SK-N-SH (cell line): ENCODE measurements at regions not wholly inside any gene's neighbourhood (a gene's known extent, or its start where the extent isn't known, plus 50 kb on each side); places are given as distances from the start of the nearest gene placed in this dataset.

Experiments
- CTCF ChIA-PET: fragments of 300-600, 350-600 bp; formaldehyde crosslinking; extraction: SDS; loops from one replicate; lab custom pipeline; 2021; lab: Yijun Ruan, JAX
- POLR2A ChIA-PET: fragments of 350-600 bp; sonication (Branson Sonifier 250); formaldehyde crosslinking; extraction: SDS; loops from one replicate; lab custom pipeline; 2020; ENCODE audit warnings: antibody characterized with exemption, inconsistent platforms; lab: Yijun Ruan, JAX
- DNase-seq: peaks from one replicate; pipeline ENCODE4 v3.0.0; 2012
- H2AFZ ChIP-seq: fragments of 200-600 bp; sonication (generic); 2 replicates; pipeline ENCODE4 v1.8.1; 2016; ENCODE audit warnings: antibody characterized with exemption, mild to moderate bottlenecking, low read depth
- H3F3A ChIP-seq: fragments of 200-600 bp; sonication (generic); replicated peaks from 2 replicates; pipeline ENCODE3; 2016; ENCODE audit warnings: antibody characterized with exemption, mild to moderate bottlenecking; ENCODE audit not compliant: insufficient read depth
- H3K27ac ChIP-seq, 2 experiments: fragments of 200-500 bp in 1 of 2; fragments of 200-600 bp in 1 of 2; sonication (Bioruptor generic) in 1 of 2; sonication (generic), shearing (Covaris generic) in 1 of 2; 2 replicates each; pipeline versions ENCODE4 v1.5.1 to v1.6.1; 2014 to 2016; ENCODE audit warnings: low read depth in 2 of 2, inconsistent platforms in 1 of 2, low read length in 1 of 2, mild to moderate bottlenecking in 1 of 2, mixed read lengths in 1 of 2
- H3K27me3 ChIP-seq: fragments of 200-600 bp; sonication (generic), shearing (Covaris generic); 2 replicates; pipeline ENCODE4 v1.6.1; 2016; ENCODE audit warnings: mixed run types; ENCODE audit not compliant: insufficient read depth
- H3K36me3 ChIP-seq, 2 experiments: fragments of 200-500 bp in 1 of 2; fragments of 200-600 bp in 1 of 2; sonication (Bioruptor generic) in 1 of 2; sonication (generic) in 1 of 2; replicated peaks in 1 of 2; 2 replicates each; pipeline versions ENCODE3 to v1.5.1; 2014 to 2016; ENCODE audit warnings: low read length in 1 of 2, mild to moderate bottlenecking in 1 of 2; ENCODE audit not compliant: insufficient read depth in 2 of 2, control insufficient read depth in 1 of 2
- H3K4me1 ChIP-seq, 2 experiments: fragments of 200-500 bp in 1 of 2; fragments of 200-600 bp in 1 of 2; sonication (Bioruptor generic) in 1 of 2; sonication (generic), shearing (Covaris generic) in 1 of 2; 2 replicates each; pipeline versions ENCODE4 v1.5.1 to v1.6.1; 2014 to 2016; ENCODE audit warnings: low read depth in 1 of 2, low read length in 1 of 2, mixed run types in 1 of 2; ENCODE audit not compliant: insufficient read depth in 2 of 2, control insufficient read depth in 1 of 2
- H3K4me2 ChIP-seq: fragments of 200-600 bp; sonication (generic), shearing (Covaris generic); 2 replicates; pipeline ENCODE4 v1.6.1; 2017; ENCODE audit warnings: mixed run types
- H3K4me3 ChIP-seq, 2 experiments: fragments of 200-500 bp in 1 of 2; fragments of 200-600 bp in 1 of 2; sonication (Bioruptor generic) in 1 of 2; sonication (generic), shearing (Covaris generic) in 1 of 2; 2 replicates each; pipeline versions ENCODE4 v1.5.1 to v1.8.1; 2014 to 2016; ENCODE audit warnings: low read depth in 2 of 2, inconsistent platforms in 1 of 2, low read length in 1 of 2, mild to moderate bottlenecking in 1 of 2, mixed read lengths in 1 of 2, moderate library complexity in 1 of 2
- H3K79me2 ChIP-seq: fragments of 200-600 bp; sonication (generic); 2 replicates; pipeline ENCODE4 v1.8.1; 2017; ENCODE audit warnings: mild to moderate bottlenecking; ENCODE audit not compliant: insufficient read depth
- H3K9ac ChIP-seq: fragments of 200-600 bp; sonication (generic); 2 replicates; pipeline ENCODE4 v1.6.1; 2017; ENCODE audit warnings: mixed run types
- H3K9me2 ChIP-seq: fragments of 200-600 bp; sonication (generic); 2 replicates; pipeline ENCODE4 v1.6.1; 2017; ENCODE audit warnings: mixed run types
- H3K9me3 ChIP-seq: fragments of 200-600 bp; sonication (generic); 2 replicates; pipeline ENCODE4 v1.6.1; 2017; ENCODE audit warnings: mixed run types, mild to moderate bottlenecking, moderate library complexity
- H4K20me1 ChIP-seq: fragments of 200-600 bp; sonication (generic); 2 replicates; pipeline ENCODE4 v1.6.1; 2017; ENCODE audit warnings: mild to moderate bottlenecking, mixed run types; ENCODE audit not compliant: insufficient read depth
- ELF1 ChIP-seq: IDR thresholded peaks from 2 replicates; pipeline ENCODE4 v1.4.0; 2012
- FOXM1 ChIP-seq: IDR thresholded peaks from 2 replicates; pipeline ENCODE4 v1.4.0; 2012; ENCODE audit warnings: low read depth, mild to moderate bottlenecking
- GATA2 ChIP-seq: sonication (generic); formaldehyde crosslinking; IDR thresholded peaks from 2 replicates; pipeline ENCODE4 v1.5.0; 2020; ENCODE audit warnings: mild to moderate bottlenecking, missing genetic modification reagents
- NFIC ChIP-seq: IDR thresholded peaks from 2 replicates; pipeline ENCODE4 v1.4.0; 2012; ENCODE audit warnings: borderline replicate concordance
- POLR2AphosphoS5 ChIP-seq: IDR thresholded peaks from 2 replicates; pipeline ENCODE4 v1.6.1; 2012; ENCODE audit warnings: low read depth, low read length
- RAD21 ChIP-seq: IDR thresholded peaks from 2 replicates; pipeline ENCODE4 v1.6.1; 2012; ENCODE audit warnings: mild to moderate bottlenecking, low read length
- RCOR1 ChIP-seq: fragments of 150-350 bp; IDR thresholded peaks from 2 replicates; pipeline ENCODE4 v1.6.1; 2017; ENCODE audit warnings: antibody characterized with exemption, low read length
- SIN3A ChIP-seq: IDR thresholded peaks from 2 replicates; pipeline ENCODE4 v1.6.1; 2012; ENCODE audit warnings: low read depth, mild to moderate bottlenecking, low read length, moderate library complexity, borderline replicate concordance
- TCF12 ChIP-seq: IDR thresholded peaks from 2 replicates; pipeline ENCODE4 v1.4.0; 2012
- WGBS: methylation state at CpG from one replicate; pipeline ENCODE4 v1.1.6; 2017; ENCODE audit warnings: low lambda C conversion rate; 5-methylcytosine and 5-hydroxymethylcytosine counted together
- TF ChIP-seq, protein P1 (sequence below): fragments of 150-350 bp; IDR thresholded peaks from 2 replicates; pipeline ENCODE4 v1.6.1; 2016; ENCODE audit warnings: mild to moderate bottlenecking, low read depth, low read length
- TF ChIP-seq, protein P2 (sequence below): IDR thresholded peaks from 2 replicates; pipeline ENCODE4; 2012

DNA sequence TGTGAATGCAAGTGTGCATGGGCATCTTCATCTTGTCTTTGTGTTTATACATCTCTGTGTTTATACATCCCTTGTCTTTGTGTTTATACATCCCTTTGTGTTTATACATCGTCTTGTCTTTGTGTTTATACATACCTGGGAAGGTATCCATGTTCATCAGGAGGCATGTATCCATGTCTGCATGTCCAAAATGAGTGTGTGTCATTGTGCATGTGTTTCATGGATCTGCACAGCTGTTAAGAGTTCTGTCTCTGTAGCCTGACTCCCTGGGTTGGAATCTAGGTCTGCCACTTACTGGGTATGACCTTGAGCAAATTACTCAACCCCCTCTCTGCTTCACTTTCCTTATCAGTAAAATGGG, 50.1 kb upstream of the SIRPA start:
- H3F3A ChIP-seq = no peaks in the 10 kb centered on the region
- no peak overlapping the region for H2AFZ ChIP-seq
- no peaks in the 10 kb centered on the region for H4K20me1 ChIP-seq
- 23% methylated on average over 1 of the region's 1 CpG for WGBS
- no peaks in the 10 kb centered on the region for H3K27me3 ChIP-seq
- H3K9me3 ChIP-seq = no peaks in the 10 kb centered on the region
- no peaks in the 10 kb centered on the region for H3K9me2 ChIP-seq
- no peak for DNase-seq
- peaks cover 3 to 18% of the 10 kb centered on the region in 2 experiments; a peak in 2 of 4 replicates for H3K4me1 ChIP-seq
- H3K4me2 ChIP-seq = no peak overlapping the region
- TF ChIP-seq RCOR1 = no peak
- TF ChIP-seq POLR2AphosphoS5 = no peak
- no peak for TF ChIP-seq SIN3A
- no peak for TF ChIP-seq RAD21
- no peak for TF ChIP-seq NFIC
- no peak for TF ChIP-seq GATA2
- TF ChIP-seq, protein P1, sequence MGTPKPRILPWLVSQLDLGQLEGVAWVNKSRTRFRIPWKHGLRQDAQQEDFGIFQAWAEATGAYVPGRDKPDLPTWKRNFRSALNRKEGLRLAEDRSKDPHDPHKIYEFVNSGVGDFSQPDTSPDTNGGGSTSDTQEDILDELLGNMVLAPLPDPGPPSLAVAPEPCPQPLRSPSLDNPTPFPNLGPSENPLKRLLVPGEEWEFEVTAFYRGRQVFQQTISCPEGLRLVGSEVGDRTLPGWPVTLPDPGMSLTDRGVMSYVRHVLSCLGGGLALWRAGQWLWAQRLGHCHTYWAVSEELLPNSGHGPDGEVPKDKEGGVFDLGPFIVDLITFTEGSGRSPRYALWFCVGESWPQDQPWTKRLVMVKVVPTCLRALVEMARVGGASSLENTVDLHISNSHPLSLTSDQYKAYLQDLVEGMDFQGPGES = no peak
- TF ChIP-seq FOXM1 = no peak
- TF ChIP-seq, protein P2, sequence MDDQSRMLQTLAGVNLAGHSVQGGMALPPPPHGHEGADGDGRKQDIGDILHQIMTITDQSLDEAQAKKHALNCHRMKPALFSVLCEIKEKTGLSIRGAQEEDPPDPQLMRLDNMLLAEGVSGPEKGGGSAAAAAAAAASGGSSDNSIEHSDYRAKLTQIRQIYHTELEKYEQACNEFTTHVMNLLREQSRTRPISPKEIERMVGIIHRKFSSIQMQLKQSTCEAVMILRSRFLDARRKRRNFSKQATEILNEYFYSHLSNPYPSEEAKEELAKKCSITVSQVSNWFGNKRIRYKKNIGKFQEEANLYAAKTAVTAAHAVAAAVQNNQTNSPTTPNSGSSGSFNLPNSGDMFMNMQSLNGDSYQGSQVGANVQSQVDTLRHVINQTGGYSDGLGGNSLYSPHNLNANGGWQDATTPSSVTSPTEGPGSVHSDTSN = no peak
- no peaks in the 10 kb centered on the region for H3K79me2 ChIP-seq
- no peaks in the 10 kb centered on the region for H3K36me3 ChIP-seq
- no peak overlapping the region for H3K4me3 ChIP-seq
- CTCF ChIA-PET = no interaction called here
- no peak overlapping the region for H3K27ac ChIP-seq
- POLR2A ChIA-PET = no interaction called here
- no peak overlapping the region for H3K9ac ChIP-seq

DNA sequence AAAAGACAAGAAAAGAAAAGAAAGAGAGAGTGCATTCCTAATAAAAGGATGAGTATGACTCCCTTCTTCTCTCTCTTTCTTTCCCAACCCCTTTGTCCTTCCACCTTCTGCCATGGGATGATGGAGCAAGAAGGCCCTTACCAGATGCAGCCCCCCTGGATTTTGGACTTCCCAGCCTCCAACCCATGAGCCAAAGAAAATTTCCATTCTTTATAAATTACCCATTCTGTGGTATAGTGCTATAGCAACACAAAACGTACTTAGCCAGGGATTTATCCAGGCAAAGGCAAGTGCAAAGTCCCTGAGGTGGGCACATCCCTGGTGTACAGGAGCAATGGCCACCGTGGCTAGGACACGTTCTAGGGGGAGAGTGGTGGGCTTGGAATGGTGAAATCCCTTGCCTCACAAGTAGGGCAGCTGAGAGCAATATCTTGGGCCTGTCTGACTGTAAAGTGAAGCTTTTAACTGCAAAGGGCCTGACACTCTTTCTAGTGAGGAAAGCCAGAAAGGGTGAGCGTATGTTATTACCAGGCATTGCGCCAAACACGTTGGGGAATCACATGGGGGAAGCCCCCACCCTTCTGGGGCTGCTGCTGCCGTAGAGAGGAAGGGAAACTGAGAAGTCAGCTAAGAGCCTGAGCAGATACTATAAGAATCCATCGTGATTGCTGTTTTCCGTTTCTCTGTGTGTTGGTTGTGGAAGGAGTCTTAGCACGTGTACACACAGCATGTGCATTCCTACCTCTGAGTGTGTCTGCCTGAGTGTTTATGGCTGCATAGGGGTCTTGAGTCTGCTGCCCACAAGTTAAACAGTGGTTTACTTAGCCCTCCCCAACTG, 50.7 kb upstream of the SIRPA start:
- ChIA-PET CTCF (no interaction called here), POLR2A (no interaction called here)
- DNase-seq = peak; percentile 52
- no peak overlapping the region for H3K4me3 ChIP-seq
- H3K36me3 ChIP-seq = no peaks in the 10 kb centered on the region
- H3K4me1 ChIP-seq = peaks cover 3 to 18% of the 10 kb centered on the region in 2 experiments; a peak in 2 of 4 replicates
- H3K9me3 ChIP-seq = no peaks in the 10 kb centered on the region
- peak overlapping the region; percentile 1; the same call in 1 of the 2 replicates for H3K4me2 ChIP-seq
- H4K20me1 ChIP-seq = no peaks in the 10 kb centered on the region
- WGBS = 17% methylated on average over 8 of the region's 10 CpGs
- H3K9me2 ChIP-seq = no peaks in the 10 kb centered on the region
- no peaks in the 10 kb centered on the region for H3K79me2 ChIP-seq
- no peak overlapping the region for H2AFZ ChIP-seq
- H3K27me3 ChIP-seq = no peaks in the 10 kb centered on the region
- H3K9ac ChIP-seq = no peak overlapping the region
- no peak overlapping the region for H3K27ac ChIP-seq
- no peak for TF ChIP-seq FOXM1
- TF ChIP-seq TCF12 = peak; percentile 36; the same call in 1 of the 2 replicates
- TF ChIP-seq ELF1 = no peak
- TF ChIP-seq, all 33 proteins: peak for 1
- no peaks in the 10 kb centered on the region for H3F3A ChIP-seq
